ENCODE measurements at regions not wholly inside any gene's neighbourhood (a gene's known extent, or its start where the extent isn't known, plus 50 kb on each side); places are given as distances from the start of the nearest gene placed in this dataset.

DNA sequence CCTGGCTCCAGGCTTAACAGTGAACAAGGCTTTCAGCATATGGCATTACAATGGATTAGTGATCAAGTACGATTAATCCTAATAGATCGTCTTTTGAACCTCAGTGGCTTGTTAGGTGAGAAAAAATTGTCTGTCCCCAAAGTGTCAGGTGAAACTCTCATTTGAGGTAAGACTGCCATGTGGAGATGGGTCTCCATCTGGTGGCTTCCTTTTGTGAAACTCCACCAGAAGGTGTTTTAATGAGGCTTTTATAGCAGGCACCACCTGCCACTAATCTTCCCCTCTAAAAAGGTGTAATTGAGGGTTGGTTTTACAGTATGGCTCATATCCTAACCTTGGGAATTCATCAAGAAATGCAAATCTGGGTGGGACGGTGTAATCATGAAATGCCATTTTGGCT, 471.1 kb upstream of the MPDZ start (continued):
- TF ChIP-seq, protein P1, sequence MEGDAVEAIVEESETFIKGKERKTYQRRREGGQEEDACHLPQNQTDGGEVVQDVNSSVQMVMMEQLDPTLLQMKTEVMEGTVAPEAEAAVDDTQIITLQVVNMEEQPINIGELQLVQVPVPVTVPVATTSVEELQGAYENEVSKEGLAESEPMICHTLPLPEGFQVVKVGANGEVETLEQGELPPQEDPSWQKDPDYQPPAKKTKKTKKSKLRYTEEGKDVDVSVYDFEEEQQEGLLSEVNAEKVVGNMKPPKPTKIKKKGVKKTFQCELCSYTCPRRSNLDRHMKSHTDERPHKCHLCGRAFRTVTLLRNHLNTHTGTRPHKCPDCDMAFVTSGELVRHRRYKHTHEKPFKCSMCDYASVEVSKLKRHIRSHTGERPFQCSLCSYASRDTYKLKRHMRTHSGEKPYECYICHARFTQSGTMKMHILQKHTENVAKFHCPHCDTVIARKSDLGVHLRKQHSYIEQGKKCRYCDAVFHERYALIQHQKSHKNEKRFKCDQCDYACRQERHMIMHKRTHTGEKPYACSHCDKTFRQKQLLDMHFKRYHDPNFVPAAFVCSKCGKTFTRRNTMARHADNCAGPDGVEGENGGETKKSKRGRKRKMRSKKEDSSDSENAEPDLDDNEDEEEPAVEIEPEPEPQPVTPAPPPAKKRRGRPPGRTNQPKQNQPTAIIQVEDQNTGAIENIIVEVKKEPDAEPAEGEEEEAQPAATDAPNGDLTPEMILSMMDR (IDR thresholded peaks at IDR 0.05; ENCODE audit: low read depth, low read length, missing input control): no peak
- TF ChIP-seq SP1 (IDR thresholded peaks at IDR 0.05): no peak
- TF ChIP-seq RXRA (IDR thresholded peaks at IDR 0.05): no peak
- TF ChIP-seq, protein P2, sequence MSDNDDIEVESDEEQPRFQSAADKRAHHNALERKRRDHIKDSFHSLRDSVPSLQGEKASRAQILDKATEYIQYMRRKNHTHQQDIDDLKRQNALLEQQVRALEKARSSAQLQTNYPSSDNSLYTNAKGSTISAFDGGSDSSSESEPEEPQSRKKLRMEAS (IDR thresholded peaks at IDR 0.05): no peak
- TF ChIP-seq, protein P3, sequence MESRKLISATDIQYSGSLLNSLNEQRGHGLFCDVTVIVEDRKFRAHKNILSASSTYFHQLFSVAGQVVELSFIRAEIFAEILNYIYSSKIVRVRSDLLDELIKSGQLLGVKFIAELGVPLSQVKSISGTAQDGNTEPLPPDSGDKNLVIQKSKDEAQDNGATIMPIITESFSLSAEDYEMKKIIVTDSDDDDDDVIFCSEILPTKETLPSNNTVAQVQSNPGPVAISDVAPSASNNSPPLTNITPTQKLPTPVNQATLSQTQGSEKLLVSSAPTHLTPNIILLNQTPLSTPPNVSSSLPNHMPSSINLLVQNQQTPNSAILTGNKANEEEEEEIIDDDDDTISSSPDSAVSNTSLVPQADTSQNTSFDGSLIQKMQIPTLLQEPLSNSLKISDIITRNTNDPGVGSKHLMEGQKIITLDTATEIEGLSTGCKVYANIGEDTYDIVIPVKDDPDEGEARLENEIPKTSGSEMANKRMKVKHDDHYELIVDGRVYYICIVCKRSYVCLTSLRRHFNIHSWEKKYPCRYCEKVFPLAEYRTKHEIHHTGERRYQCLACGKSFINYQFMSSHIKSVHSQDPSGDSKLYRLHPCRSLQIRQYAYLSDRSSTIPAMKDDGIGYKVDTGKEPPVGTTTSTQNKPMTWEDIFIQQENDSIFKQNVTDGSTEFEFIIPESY (IDR thresholded peaks at IDR 0.05): no peak

DNA sequence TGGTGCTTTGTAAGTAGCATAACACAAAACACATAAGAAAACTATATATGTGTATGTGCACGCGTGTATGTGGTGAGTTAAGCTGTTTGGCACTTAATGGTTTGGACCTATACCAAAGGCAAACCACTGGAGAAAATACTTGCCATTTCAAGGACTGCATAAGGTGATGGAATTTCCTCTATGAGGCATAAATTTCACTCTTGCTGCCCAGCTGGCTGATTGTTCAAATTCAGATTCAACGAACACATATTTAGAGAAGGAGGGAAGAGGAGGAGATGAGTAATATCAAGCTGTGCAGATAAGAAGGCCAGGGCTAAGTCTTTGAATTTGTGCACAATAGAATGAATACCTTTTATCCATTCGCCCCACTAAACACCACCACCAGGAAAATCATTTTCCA, 470.6 kb upstream of the MPDZ start:
- Histone ChIP-seq H3K4me1 (ENCODE audit: control insufficient read depth in 4 of 4, insufficient read depth in 4 of 4, low read length in 3 of 4) (no peaks in the 10 kb centered on the region), H3K9me3 (ENCODE audit: control insufficient read depth in 4 of 4, low read length in 3 of 4) (no peaks in the 10 kb centered on the region), H3K27ac (ENCODE audit: low read depth in 1 of 2, low read length in 2 of 2) (no peak overlapping the region), H3K4me3 (ENCODE audit: low read depth in 1 of 3, low read length in 3 of 3) (no peak overlapping the region), H3K27me3 (ENCODE audit: control insufficient read depth in 4 of 4, insufficient read depth in 4 of 4, low read length in 3 of 4) (no peaks in the 10 kb centered on the region), H3K36me3 (ENCODE audit: control insufficient read depth in 4 of 4, insufficient read depth in 3 of 4, low read depth in 1 of 4, low read length in 3 of 4) (no peaks in the 10 kb centered on the region), H3K9ac (ENCODE audit: low read depth in 1 of 2, low read length in 2 of 2) (no peak overlapping the region)
- no peak for TF ChIP-seq JUND (IDR thresholded peaks at IDR 0.05)
- TF ChIP-seq, protein P3 (IDR thresholded peaks at IDR 0.05): no peak
- no peak for TF ChIP-seq FOXA1 (IDR thresholded peaks at IDR 0.05)
- TF ChIP-seq TAF1 (conservative IDR thresholded peaks at IDR 0.05): no peak
- WGBS: 79% methylated on average over 4 of the region's 4 CpGs
- no peak for DNase-seq (ENCODE audit: low spot score)

DNA sequence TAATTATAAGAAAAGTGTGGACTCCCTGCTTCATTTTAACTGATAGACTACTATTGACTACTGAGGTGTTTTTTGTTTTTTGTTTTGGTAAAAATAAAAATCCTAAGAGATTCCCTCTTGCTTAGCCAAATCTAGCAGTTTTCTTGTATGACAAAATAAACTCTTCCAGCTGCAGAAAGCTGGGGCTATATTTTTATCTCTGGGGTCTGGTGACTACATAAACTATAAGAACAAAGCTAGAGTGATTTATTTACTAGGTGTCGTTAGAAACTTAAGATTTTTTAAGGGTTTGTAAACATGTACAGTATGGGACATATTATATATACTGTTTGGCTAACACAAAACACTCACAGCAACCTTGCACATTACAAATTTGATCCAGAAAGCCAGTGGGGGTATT, 467.4 kb upstream of the MPDZ start:
- no peak for DNase-seq (ENCODE audit: low spot score)
- Histone ChIP-seq H3K4me3 (ENCODE audit: low read depth in 1 of 3, low read length in 3 of 3) (no peak overlapping the region), H3K9me3 (ENCODE audit: control insufficient read depth in 4 of 4, low read length in 3 of 4) (no peaks in the 10 kb centered on the region), H3K4me1 (ENCODE audit: control insufficient read depth in 4 of 4, insufficient read depth in 4 of 4, low read length in 3 of 4) (no peaks in the 10 kb centered on the region), H3K27me3 (ENCODE audit: control insufficient read depth in 4 of 4, insufficient read depth in 4 of 4, low read length in 3 of 4) (no peaks in the 10 kb centered on the region), H3K9ac (ENCODE audit: low read depth in 1 of 2, low read length in 2 of 2) (no peak overlapping the region), H3K27ac (ENCODE audit: low read depth in 1 of 2, low read length in 2 of 2) (no peak overlapping the region), H3K36me3 (ENCODE audit: control insufficient read depth in 4 of 4, insufficient read depth in 3 of 4, low read depth in 1 of 4, low read length in 3 of 4) (no peaks in the 10 kb centered on the region)
- WGBS: 71% methylated on average over 1 of the region's 1 CpG
- TF ChIP-seq NR2F2 (IDR thresholded peaks at IDR 0.05) (no peak), RXRA (IDR thresholded peaks at IDR 0.05) (no peak), FOXA2 (IDR thresholded peaks at IDR 0.05) (no peak), TAF1 (conservative IDR thresholded peaks at IDR 0.05) (no peak), HNF4G (IDR thresholded peaks at IDR 0.05) (no peak), SP1 (IDR thresholded peaks at IDR 0.05) (no peak), JUND (IDR thresholded peaks at IDR 0.05) (no peak), FOXA1 (IDR thresholded peaks at IDR 0.05) (no peak), EGR1 (IDR thresholded peaks at IDR 0.05; ENCODE audit: low read depth in 2 of 2) (no peak), GABPA (IDR thresholded peaks at IDR 0.05 in 1 of 2, conservative IDR thresholded peaks at IDR 0.05 in 1 of 2) (no peak), HNF4A (conservative IDR thresholded peaks at IDR 0.05) (no peak)
- TF ChIP-seq, protein P1 (IDR thresholded peaks at IDR 0.05; ENCODE audit: low read depth, low read length, missing input control): no peak
- TF ChIP-seq, protein P3 (IDR thresholded peaks at IDR 0.05): no peak
- TF ChIP-seq, protein P2 (IDR thresholded peaks at IDR 0.05): no peak
- TF ChIP-seq, protein P4, sequence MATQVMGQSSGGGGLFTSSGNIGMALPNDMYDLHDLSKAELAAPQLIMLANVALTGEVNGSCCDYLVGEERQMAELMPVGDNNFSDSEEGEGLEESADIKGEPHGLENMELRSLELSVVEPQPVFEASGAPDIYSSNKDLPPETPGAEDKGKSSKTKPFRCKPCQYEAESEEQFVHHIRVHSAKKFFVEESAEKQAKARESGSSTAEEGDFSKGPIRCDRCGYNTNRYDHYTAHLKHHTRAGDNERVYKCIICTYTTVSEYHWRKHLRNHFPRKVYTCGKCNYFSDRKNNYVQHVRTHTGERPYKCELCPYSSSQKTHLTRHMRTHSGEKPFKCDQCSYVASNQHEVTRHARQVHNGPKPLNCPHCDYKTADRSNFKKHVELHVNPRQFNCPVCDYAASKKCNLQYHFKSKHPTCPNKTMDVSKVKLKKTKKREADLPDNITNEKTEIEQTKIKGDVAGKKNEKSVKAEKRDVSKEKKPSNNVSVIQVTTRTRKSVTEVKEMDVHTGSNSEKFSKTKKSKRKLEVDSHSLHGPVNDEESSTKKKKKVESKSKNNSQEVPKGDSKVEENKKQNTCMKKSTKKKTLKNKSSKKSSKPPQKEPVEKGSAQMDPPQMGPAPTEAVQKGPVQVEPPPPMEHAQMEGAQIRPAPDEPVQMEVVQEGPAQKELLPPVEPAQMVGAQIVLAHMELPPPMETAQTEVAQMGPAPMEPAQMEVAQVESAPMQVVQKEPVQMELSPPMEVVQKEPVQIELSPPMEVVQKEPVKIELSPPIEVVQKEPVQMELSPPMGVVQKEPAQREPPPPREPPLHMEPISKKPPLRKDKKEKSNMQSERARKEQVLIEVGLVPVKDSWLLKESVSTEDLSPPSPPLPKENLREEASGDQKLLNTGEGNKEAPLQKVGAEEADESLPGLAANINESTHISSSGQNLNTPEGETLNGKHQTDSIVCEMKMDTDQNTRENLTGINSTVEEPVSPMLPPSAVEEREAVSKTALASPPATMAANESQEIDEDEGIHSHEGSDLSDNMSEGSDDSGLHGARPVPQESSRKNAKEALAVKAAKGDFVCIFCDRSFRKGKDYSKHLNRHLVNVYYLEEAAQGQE (IDR thresholded peaks at IDR 0.05): no peak
